Body of pancreas (tissue), 4 donors: ENCODE measurements at regions not wholly inside any gene's neighbourhood (a gene's known extent, or its start where the extent isn't known, plus 50 kb on each side); places are given as distances from the start of the nearest gene placed in this dataset.

Source experiments
- ATAC-seq: fragments of 150-250 bp; one replicate; pipeline ENCODE4 v1.9.1; 2016
- DNase-seq, 4 donors: peaks; one replicate each; pipeline ENCODE4 v3.0.0-alpha.2; 2019
- H3K27ac ChIP-seq, 4 donors: fragments of 200-600 bp; sonication (generic); 1 replicate in 3 of 4; 2 replicates in 1 of 4; pipeline versions ENCODE4 v1.5.1 to v1.6.1; 2016 to 2019; ENCODE audit warnings: mild to moderate bottlenecking in 1 of 4, mixed read lengths in 1 of 4, moderate library complexity in 1 of 4
- H3K27me3 ChIP-seq, 2 donors: fragments of 200-600 bp; sonication (generic); one replicate each; pipeline ENCODE4 v1.6.0; 2016; ENCODE audit warnings: mild to moderate bottlenecking in 1 of 2
- H3K36me3 ChIP-seq, 2 donors: fragments of 200-600 bp; sonication (generic); replicated peaks in 1 of 2; 2 replicates each; pipeline ENCODE4 v1.5.1; 2016; ENCODE audit warnings: low read depth in 2 of 2; ENCODE audit not compliant: insufficient read depth in 1 of 2
- H3K4me1 ChIP-seq: fragments of 200-600 bp; sonication (generic); one replicate; pipeline ENCODE4 v1.6.0; 2016
- H3K4me3 ChIP-seq, 2 donors: fragments of 200-600 bp; sonication (generic); 1 replicate in 1 of 2; 2 replicates in 1 of 2; pipeline ENCODE4 v1.5.1; 2016 to 2019
- H3K9me3 ChIP-seq, 3 donors: fragments of 200-600 bp; sonication (generic); 1 replicate in 2 of 3; 2 replicates in 1 of 3; pipeline ENCODE4 v1.5.1; 2016
- POLR2A ChIP-seq, 3 donors: fragments of 450-650 bp; IDR thresholded peaks; one replicate each; pipeline ENCODE4 v1.6.1; 2016; ENCODE audit warnings: antibody characterized with exemption in 3 of 3, mild to moderate bottlenecking in 2 of 3
- WGBS, 2 donors: methylation state at CpG; one replicate each; pipeline ENCODE4 v1.1.5; 2017; 5-methylcytosine and 5-hydroxymethylcytosine counted together
- intact Hi-C: fragments of 100-400 bp; cut with DNase I; formaldehyde crosslinking; loops from one replicate; pipeline ENCODE4 v1.15.1; 2023
- TF ChIP-seq, protein P1 (sequence below), 7 experiments: fragments of 450-650 bp in 4 of 7; fragments of 200-600 bp in 3 of 7; sonication (generic) in 3 of 7; IDR thresholded peaks; one replicate each; pipeline ENCODE4 v1.5.1; 2016 to 2019; ENCODE audit warnings: antibody characterized with exemption in 7 of 7

DNA sequence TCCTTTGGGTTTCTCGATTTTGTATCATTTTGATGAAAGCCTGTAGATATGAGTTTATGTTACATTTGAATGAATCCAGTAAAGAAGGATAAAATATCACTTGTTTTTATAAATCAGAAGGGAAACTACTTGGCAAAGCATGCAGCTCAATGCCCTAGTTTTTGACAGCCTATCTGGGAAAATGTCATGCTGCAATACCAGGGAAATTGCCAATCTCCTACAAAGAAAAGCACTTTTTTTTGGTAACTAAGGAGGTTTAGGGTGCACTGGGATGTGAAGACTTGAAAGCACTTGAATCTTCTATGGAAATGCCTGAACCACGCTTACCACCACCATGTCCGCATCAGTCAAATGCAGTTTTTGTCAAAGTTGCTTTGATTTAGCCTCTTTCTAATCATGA lies 446.9 kb upstream of the LRRC7 start:
- Histone ChIP-seq H3K36me3 (no peaks in the 10 kb centered on the region), H3K4me3 (no peak overlapping the region), H3K27ac (no peak overlapping the region), H3K27me3 (no peaks in the 10 kb centered on the region), H3K4me1 (no peaks in the 10 kb centered on the region), H3K9me3 (no peaks in the 10 kb centered on the region)
- WGBS, 2 donors: 77 to 81% methylated on average over 3 of the region's 3 CpGs
- intact Hi-C loops: no loop called here
- no peak for ATAC-seq
- DNase-seq: no peak
- TF ChIP-seq, protein P1, sequence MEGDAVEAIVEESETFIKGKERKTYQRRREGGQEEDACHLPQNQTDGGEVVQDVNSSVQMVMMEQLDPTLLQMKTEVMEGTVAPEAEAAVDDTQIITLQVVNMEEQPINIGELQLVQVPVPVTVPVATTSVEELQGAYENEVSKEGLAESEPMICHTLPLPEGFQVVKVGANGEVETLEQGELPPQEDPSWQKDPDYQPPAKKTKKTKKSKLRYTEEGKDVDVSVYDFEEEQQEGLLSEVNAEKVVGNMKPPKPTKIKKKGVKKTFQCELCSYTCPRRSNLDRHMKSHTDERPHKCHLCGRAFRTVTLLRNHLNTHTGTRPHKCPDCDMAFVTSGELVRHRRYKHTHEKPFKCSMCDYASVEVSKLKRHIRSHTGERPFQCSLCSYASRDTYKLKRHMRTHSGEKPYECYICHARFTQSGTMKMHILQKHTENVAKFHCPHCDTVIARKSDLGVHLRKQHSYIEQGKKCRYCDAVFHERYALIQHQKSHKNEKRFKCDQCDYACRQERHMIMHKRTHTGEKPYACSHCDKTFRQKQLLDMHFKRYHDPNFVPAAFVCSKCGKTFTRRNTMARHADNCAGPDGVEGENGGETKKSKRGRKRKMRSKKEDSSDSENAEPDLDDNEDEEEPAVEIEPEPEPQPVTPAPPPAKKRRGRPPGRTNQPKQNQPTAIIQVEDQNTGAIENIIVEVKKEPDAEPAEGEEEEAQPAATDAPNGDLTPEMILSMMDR (IDR thresholded peaks at IDR 0.05): no peak
- no peak for TF ChIP-seq POLR2A (IDR thresholded peaks at IDR 0.05)

DNA sequence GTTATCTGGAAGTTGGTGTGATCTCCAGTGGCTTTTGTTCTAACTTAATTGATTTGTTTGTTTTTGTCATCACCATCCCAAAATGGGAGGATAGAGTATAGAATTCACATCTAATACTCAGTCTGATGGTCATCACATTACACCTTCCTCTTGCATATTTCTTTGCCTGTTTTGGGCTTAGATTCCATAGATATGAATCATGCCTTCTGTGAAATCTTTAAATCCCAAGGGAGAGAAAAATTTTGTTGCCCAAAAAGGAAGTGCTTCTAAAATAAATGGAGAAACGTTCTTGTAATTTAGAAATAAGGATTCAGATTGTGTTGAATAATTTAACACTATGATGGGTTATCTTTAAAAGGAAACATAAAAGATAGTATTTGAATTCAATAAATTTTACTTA lies 446.0 kb upstream of the LRRC7 start:
- DNase-seq: no peak
- intact Hi-C loops: no loop called here
- Histone ChIP-seq H3K27ac (no peak overlapping the region), H3K9me3 (no peaks in the 10 kb centered on the region), H3K4me3 (no peak overlapping the region), H3K27me3 (no peaks in the 10 kb centered on the region), H3K36me3 (no peaks in the 10 kb centered on the region), H3K4me1 (no peaks in the 10 kb centered on the region)
- no peak for ATAC-seq
- TF ChIP-seq, protein P1 (IDR thresholded peaks at IDR 0.05): no peak
- no peak for TF ChIP-seq POLR2A (IDR thresholded peaks at IDR 0.05)
- 8 to 16% methylated on average over 1 of the region's 1 CpG for WGBS, 2 donors

DNA sequence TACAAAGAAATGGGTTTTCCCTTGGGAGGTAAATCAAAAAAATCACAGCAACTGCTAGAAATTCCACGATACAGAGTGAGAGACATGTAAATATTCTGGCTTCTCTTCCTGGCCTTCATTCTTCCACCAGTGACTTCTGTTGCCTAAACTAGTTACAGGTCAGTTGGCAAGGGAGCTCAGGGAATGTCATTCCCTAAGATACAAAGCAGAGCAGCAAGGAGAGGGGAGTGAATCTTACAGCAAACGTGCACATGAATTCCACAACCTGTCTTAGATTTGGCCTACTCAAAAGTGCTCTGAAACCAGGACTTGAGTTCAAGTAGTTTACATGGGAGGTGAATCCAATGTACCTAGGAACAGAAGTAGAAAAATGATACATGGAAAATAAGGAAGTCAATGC lies 445.3 kb upstream of the LRRC7 start:
- no peaks in the 10 kb centered on the region for H3K9me3 ChIP-seq

DNA sequence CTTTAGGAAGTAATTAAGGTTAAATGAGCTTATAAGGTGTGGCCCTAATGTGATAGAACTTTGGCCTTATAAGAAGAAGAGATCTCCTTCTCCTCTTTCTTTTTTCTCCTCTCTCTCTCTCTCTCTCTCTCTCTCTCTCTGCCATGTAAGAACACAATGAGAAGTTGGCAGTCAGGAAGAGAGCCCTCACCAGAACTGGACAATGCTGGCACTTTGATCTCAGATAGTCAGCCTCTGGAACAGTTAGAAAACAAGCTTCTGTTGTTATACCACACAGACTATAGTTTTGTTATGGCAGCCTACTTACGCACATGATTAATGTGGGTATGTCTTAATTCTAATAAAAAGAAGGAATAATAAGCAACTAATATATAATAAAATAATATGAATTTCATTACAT lies 444.2 kb upstream of the LRRC7 start:
- Histone ChIP-seq H3K27me3 (no peaks in the 10 kb centered on the region), H3K4me1 (no peaks in the 10 kb centered on the region), H3K4me3 (no peak overlapping the region), H3K9me3 (no peaks in the 10 kb centered on the region), H3K36me3 (no peaks in the 10 kb centered on the region), H3K27ac (no peak overlapping the region)
- DNase-seq: no peak
- intact Hi-C loops: no loop called here
- TF ChIP-seq, protein P1 (IDR thresholded peaks at IDR 0.05): no peak
- no peak for TF ChIP-seq POLR2A (IDR thresholded peaks at IDR 0.05)
- ATAC-seq: no peak
- WGBS, 2 donors: 94 to 100% methylated on average over 1 of the region's 1 CpG

More for the DNA sequence above, 445.3 kb upstream of the LRRC7 start:
- TF ChIP-seq, protein P1 (IDR thresholded peaks at IDR 0.05): no peak
- TF ChIP-seq POLR2A (IDR thresholded peaks at IDR 0.05): no peak
- H3K4me3 ChIP-seq: no peak overlapping the region
- intact Hi-C loops: no loop called here
- DNase-seq: no peak
- no peak for ATAC-seq
- 47 to 53% methylated on average over 2 of the region's 2 CpGs for WGBS, 2 donors
- no peaks in the 10 kb centered on the region for H3K36me3 ChIP-seq
- H3K27ac ChIP-seq: no peak overlapping the region
- no peaks in the 10 kb centered on the region for H3K4me1 ChIP-seq
- H3K27me3 ChIP-seq: no peaks in the 10 kb centered on the region

DNA sequence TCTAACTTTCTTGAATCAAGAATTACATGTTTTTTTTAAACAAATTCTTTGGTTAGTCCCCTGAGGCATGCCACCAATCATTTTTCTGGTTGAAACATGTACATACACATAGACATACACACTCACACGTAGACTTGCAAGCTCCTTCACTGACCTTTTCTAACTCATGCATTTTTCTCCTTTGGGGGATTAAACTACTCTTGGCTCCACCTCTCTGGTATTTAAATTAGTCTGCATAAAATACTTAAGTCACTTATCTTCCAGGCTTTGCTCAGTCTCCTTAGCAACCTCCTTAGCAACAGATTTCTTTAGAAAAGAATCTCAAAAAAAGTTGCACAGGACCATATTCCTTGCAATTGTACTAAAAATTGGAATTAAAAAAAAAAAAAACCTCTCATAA lies 440.9 kb upstream of the LRRC7 start:
- no peak for TF ChIP-seq POLR2A (IDR thresholded peaks at IDR 0.05)
- TF ChIP-seq, protein P1 (IDR thresholded peaks at IDR 0.05): no peak
- 29 to 57% methylated on average over 1 of the region's 1 CpG for WGBS, 2 donors
- Histone ChIP-seq H3K4me3 (no peak overlapping the region), H3K27me3 (no peaks in the 10 kb centered on the region), H3K27ac (no peak overlapping the region), H3K36me3 (no peaks in the 10 kb centered on the region), H3K9me3 (no peaks in the 10 kb centered on the region), H3K4me1 (no peaks in the 10 kb centered on the region)
- ATAC-seq (no peak), DNase-seq (no peak)
- intact Hi-C loops: no loop called here
